ENCODE measurements at regions not wholly inside any gene's neighbourhood (a gene's known extent, or its start where the extent isn't known, plus 50 kb on each side); places are given as distances from the start of the nearest gene placed in this dataset.

GRCh38 chr11:19359221-19360000 is 118.7 kb upstream of the E2F8 start:
- TF ChIP-seq POLR2A (IDR thresholded peaks at IDR 0.05) (no peak), CTCF (IDR thresholded peaks at IDR 0.05) (no peak), POLR2AphosphoS5 (IDR thresholded peaks at IDR 0.05) (no peak)

All from gastroesophageal sphincter (tissue), 3 donors.